ENCODE measurements at regions not wholly inside any gene's neighbourhood (a gene's known extent, or its start where the extent isn't known, plus 50 kb on each side); places are given as distances from the start of the nearest gene placed in this dataset.

GRCh38 chr3:111369958-111370357 is 172.0 kb upstream of the CD96 start:
- Mint-ChIP-seq H3K9me3 (ENCODE audit: unreplicated experiment) (peaks cover 31% of the 10 kb centered on the region), H3K36me3 (ENCODE audit: unreplicated experiment) (no peaks in the 10 kb centered on the region), H3K4me3 (ENCODE audit: unreplicated experiment) (no peak overlapping the region), H3K27me3 (ENCODE audit: unreplicated experiment) (peaks cover 13% of the 10 kb centered on the region), H3K27ac (ENCODE audit: unreplicated experiment) (no peak overlapping the region), H3K4me1 (ENCODE audit: unreplicated experiment) (no peaks in the 10 kb centered on the region)
- DNase-seq (ENCODE audit: extremely low spot score, unreplicated experiment), result no peak
- TF ChIP-seq CTCF (IDR thresholded peaks at IDR 0.05), result no peak

GRCh38 chr3:111373239-111373638 is 168.8 kb upstream of the CD96 start:
- no peak overlapping the region for H3K4me3 Mint-ChIP-seq (ENCODE audit: unreplicated experiment)
- H3K27me3 Mint-ChIP-seq (ENCODE audit: unreplicated experiment), result peaks cover 39% of the 10 kb centered on the region
- no peak for TF ChIP-seq CTCF (IDR thresholded peaks at IDR 0.05)
- no peak for DNase-seq (ENCODE audit: extremely low spot score, unreplicated experiment)
- H3K4me1 Mint-ChIP-seq (ENCODE audit: unreplicated experiment), result no peaks in the 10 kb centered on the region
- peaks cover 45% of the 10 kb centered on the region for H3K9me3 Mint-ChIP-seq (ENCODE audit: unreplicated experiment)
- no peak overlapping the region for H3K27ac Mint-ChIP-seq (ENCODE audit: unreplicated experiment)
- H3K36me3 Mint-ChIP-seq (ENCODE audit: unreplicated experiment), result no peaks in the 10 kb centered on the region

- H3K9me3 Mint-ChIP-seq (ENCODE audit: unreplicated experiment), result peaks cover 45% of the 10 kb centered on the region
- no peaks in the 10 kb centered on the region for H3K36me3 Mint-ChIP-seq (ENCODE audit: unreplicated experiment)
- no peak overlapping the region for H3K27ac Mint-ChIP-seq (ENCODE audit: unreplicated experiment)
- peaks cover 42% of the 10 kb centered on the region for H3K27me3 Mint-ChIP-seq (ENCODE audit: unreplicated experiment)
- TF ChIP-seq CTCF (IDR thresholded peaks at IDR 0.05), result no peak
- no peaks in the 10 kb centered on the region for H3K4me1 Mint-ChIP-seq (ENCODE audit: unreplicated experiment)
- H3K4me3 Mint-ChIP-seq (ENCODE audit: unreplicated experiment), result no peak overlapping the region
- DNase-seq (ENCODE audit: extremely low spot score, unreplicated experiment), result no peak
Measured at GRCh38 chr3:111373861-111374260, 168.1 kb upstream of the CD96 start.

- Mint-ChIP-seq H3K4me3 (ENCODE audit: unreplicated experiment) (no peak overlapping the region), H3K4me1 (ENCODE audit: unreplicated experiment) (no peaks in the 10 kb centered on the region), H3K27ac (ENCODE audit: unreplicated experiment) (no peak overlapping the region), H3K36me3 (ENCODE audit: unreplicated experiment) (no peaks in the 10 kb centered on the region), H3K9me3 (ENCODE audit: unreplicated experiment) (no peaks in the 10 kb centered on the region), H3K27me3 (ENCODE audit: unreplicated experiment) (peaks cover 55% of the 10 kb centered on the region)
- no peak for DNase-seq (ENCODE audit: extremely low spot score, unreplicated experiment)
- no peak for TF ChIP-seq CTCF (IDR thresholded peaks at IDR 0.05)
Measured at GRCh38 chr3:111385971-111386495, 156.0 kb upstream of the CD96 start.

- DNase-seq (ENCODE audit: extremely low spot score, unreplicated experiment), result no peak
- H3K36me3 Mint-ChIP-seq (ENCODE audit: unreplicated experiment), result no peaks in the 10 kb centered on the region
- no peaks in the 10 kb centered on the region for H3K4me1 Mint-ChIP-seq (ENCODE audit: unreplicated experiment)
- H3K27me3 Mint-ChIP-seq (ENCODE audit: unreplicated experiment), result peaks cover 32% of the 10 kb centered on the region
- H3K9me3 Mint-ChIP-seq (ENCODE audit: unreplicated experiment), result peaks cover 4% of the 10 kb centered on the region
- no peak overlapping the region for H3K27ac Mint-ChIP-seq (ENCODE audit: unreplicated experiment)
- no peak overlapping the region for H3K4me3 Mint-ChIP-seq (ENCODE audit: unreplicated experiment)
- TF ChIP-seq CTCF (IDR thresholded peaks at IDR 0.05), result no peak
Measured at GRCh38 chr3:111392894-111393398, 149.1 kb upstream of the CD96 start.
